CD4-positive, alpha-beta memory T cell (primary cell): ENCODE measurements at regions not wholly inside any gene's neighbourhood (a gene's known extent, or its start where the extent isn't known, plus 50 kb on each side); places are given as distances from the start of the nearest gene placed in this dataset.
A peak's percentile ranks its signal among the peaks of the same experiment; 100 is the strongest.
"Not testable (repeated sequence)": the region's sequence is repeated elsewhere in the genome, so short reads cannot be mapped to it uniquely, and the experiment has no call there.

Source experiments
- CTCF ChIA-PET: fragments of 350-600 bp; sonication (Branson Sonifier 250); formaldehyde crosslinking; loops from one replicate; lab custom pipeline; 2021; ENCODE audit warnings: inconsistent platforms; ENCODE audit not compliant: partially characterized antibody; lab: Charles Lee
- POLR2A ChIA-PET: fragments of 350-600 bp; sonication (Branson Sonifier 250); formaldehyde crosslinking; loops from one replicate; lab custom pipeline; 2021; ENCODE audit not compliant: partially characterized antibody; lab: Charles Lee
- DNase-seq, 5 donors: peaks; one replicate each; pipeline versions ENCODE4 v3.0.0 to v3.0.0-alpha.2; 2020 to 2022; ENCODE audit warnings: mixed read lengths in 1 of 5
- H3K27ac ChIP-seq: one replicate; pipeline ENCODE4 v1.7.0; 2013; ENCODE audit warnings: low read depth, low read length
- H3K27me3 ChIP-seq: 2 replicates; pipeline ENCODE4 v1.7.0; 2013; ENCODE audit warnings: mild to moderate bottlenecking, low read length, moderate library complexity; ENCODE audit not compliant: insufficient read depth
- H3K36me3 ChIP-seq: 2 replicates; pipeline ENCODE4 v1.7.0; 2013; ENCODE audit warnings: mild to moderate bottlenecking, low read length, moderate library complexity; ENCODE audit not compliant: insufficient read depth
- H3K4me1 ChIP-seq: 2 replicates; pipeline ENCODE4 v1.7.0; 2013; ENCODE audit warnings: mild to moderate bottlenecking, low read length, moderate library complexity; ENCODE audit not compliant: insufficient read depth
- H3K4me3 ChIP-seq, 2 donors: one replicate each; pipeline ENCODE4 v1.7.0; 2013; ENCODE audit warnings: low read length in 2 of 2, mild to moderate bottlenecking in 1 of 2
- H3K9me3 ChIP-seq, 2 donors: one replicate each; pipeline ENCODE4 v1.7.0; 2013; ENCODE audit warnings: low read length in 2 of 2, control low read depth in 1 of 2; ENCODE audit not compliant: control insufficient read depth in 1 of 2
- H3K27ac Mint-ChIP-seq, 7 donors: one replicate each; pipeline ENCODE4 v1.8.0; 2020 to 2021; ENCODE audit warnings: mixed read lengths in 7 of 7, mild to moderate bottlenecking in 6 of 7, inconsistent platforms in 3 of 7, moderate library complexity in 3 of 7
- H3K27me3 Mint-ChIP-seq, 2 donors: one replicate each; pipeline ENCODE4 v1.8.0; 2020 to 2021; ENCODE audit warnings: mixed read lengths in 2 of 2
- H3K36me3 Mint-ChIP-seq, 2 donors: one replicate each; pipeline ENCODE4 v1.8.0; 2020 to 2021; ENCODE audit warnings: mixed read lengths in 2 of 2, inconsistent platforms in 1 of 2, mild to moderate bottlenecking in 1 of 2
- H3K4me1 Mint-ChIP-seq, 4 donors: one replicate each; pipeline ENCODE4 v1.8.0; 2020 to 2021; ENCODE audit warnings: mixed read lengths in 4 of 4, mild to moderate bottlenecking in 1 of 4
- H3K4me3 Mint-ChIP-seq, 8 donors: one replicate each; pipeline ENCODE4 v1.8.0; 2020 to 2021; ENCODE audit warnings: mixed read lengths in 8 of 8, mild to moderate bottlenecking in 7 of 8, moderate library complexity in 6 of 8, inconsistent platforms in 3 of 8
- H3K9me3 Mint-ChIP-seq, 8 donors: one replicate each; pipeline ENCODE4 v1.8.0; 2020 to 2021; ENCODE audit warnings: mixed read lengths in 8 of 8, mild to moderate bottlenecking in 5 of 8, inconsistent platforms in 3 of 8, moderate library complexity in 1 of 8
- intact Hi-C: fragments of 100-400 bp; cut with micrococcal nuclease; formaldehyde crosslinking; loops from one replicate; pipeline ENCODE4 v1.15.1; 2023

DNA sequence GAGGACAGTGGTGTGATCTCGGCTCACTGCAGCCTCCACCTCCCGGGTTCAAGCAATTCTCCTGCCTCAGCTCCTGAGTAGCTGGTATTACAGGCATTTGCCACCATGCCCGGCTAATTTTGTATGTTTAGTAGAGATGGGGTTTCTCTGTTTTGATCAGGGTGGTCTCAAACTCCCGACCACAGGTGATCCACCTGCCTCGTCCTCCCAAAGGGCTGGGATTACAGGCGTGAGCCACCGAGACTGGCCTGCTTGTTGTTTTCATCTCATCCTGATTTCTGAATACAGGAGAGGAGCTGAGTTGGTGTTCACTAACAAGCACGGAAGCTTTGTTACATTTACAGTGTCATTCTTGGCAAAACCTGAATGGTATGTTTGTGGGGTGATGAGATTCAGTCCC, 1744.1 kb upstream of the TPTE start:
- H3K36me3 ChIP-seq, DNase-seq, H3K4me1 ChIP-seq, H3K4me3 ChIP-seq, H3K9me3 ChIP-seq, intact Hi-C loops, CTCF ChIA-PET, H3K27ac ChIP-seq, H3K27me3 ChIP-seq, H3K27me3 Mint-ChIP-seq, POLR2A ChIA-PET, H3K4me3 Mint-ChIP-seq, H3K36me3 Mint-ChIP-seq, H3K27ac Mint-ChIP-seq, H3K4me1 Mint-ChIP-seq: not testable (repeated sequence)
- H3K9me3 Mint-ChIP-seq = peaks cover 2 to 38% (median 21%) of the 10 kb centered on the region in 8 donors

DNA sequence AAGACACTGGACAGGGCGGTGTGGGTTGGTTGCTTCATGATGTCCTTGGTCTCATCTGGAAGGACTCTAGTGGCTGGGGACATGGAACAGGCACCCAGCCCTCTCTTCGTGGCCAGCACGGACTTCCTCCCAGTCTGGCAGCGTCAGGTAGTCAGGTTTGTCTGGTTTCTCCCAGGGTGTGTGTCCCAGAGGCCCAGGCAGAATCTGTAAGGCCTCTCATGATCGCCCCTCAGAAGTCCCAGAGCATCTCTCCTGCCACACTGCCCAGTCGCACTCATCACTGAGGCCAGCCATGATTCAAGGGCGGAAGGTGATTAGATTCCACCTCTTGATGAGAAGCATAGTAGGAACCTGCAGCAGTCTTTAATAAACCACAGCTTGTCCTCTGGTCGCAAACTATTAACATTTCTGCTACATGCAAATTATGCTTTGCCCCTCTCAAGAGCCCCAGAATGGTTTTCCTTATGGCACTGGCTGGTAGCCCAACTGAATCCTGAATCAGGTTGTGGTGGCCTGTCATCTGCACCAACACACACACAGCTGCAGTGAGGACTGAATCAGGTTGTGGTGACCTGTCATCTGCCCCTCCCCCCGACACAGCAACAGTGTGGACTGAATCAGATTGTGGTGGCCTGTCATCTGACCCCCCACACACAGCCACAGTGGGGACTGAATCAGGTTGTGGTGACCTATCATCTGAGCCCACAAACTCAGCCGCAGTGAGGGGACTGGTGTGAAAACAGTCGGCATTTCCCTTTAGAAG, 1742.9 kb upstream of the TPTE start:
- H3K4me3 Mint-ChIP-seq, DNase-seq, intact Hi-C loops, H3K27ac Mint-ChIP-seq, H3K27ac ChIP-seq, H3K4me3 ChIP-seq, H3K36me3 ChIP-seq, H3K27me3 Mint-ChIP-seq, H3K4me1 Mint-ChIP-seq, H3K9me3 ChIP-seq, POLR2A ChIA-PET, CTCF ChIA-PET, H3K27me3 ChIP-seq, H3K36me3 Mint-ChIP-seq, H3K4me1 ChIP-seq: not testable (repeated sequence)
- peaks cover 2 to 38% (median 22%) of the 10 kb centered on the region in 8 donors for H3K9me3 Mint-ChIP-seq

DNA sequence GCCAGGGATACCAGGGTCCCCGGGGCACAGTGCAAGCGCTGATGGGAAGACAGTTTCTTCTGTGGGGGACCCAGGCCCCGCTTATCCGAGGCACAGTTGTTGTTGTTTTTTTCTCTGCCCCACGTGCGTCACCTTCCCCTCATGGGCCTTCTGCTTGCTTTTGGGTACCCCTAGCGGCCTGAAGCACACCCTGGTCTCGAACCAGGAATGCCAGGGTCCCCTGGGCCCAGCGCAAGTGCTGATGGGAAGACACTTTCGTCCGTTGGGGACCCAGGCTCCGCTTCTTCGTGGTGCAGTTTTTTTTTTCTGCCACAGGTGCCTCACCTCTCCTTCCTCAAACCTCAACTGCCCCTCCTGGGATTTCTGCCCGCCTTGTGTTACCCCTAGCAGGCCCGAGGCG, 1708.5 kb upstream of the TPTE start:
- H3K36me3 Mint-ChIP-seq, H3K27me3 ChIP-seq, H3K4me3 Mint-ChIP-seq, H3K9me3 ChIP-seq, DNase-seq, POLR2A ChIA-PET, H3K27ac Mint-ChIP-seq, H3K27me3 Mint-ChIP-seq, H3K4me1 ChIP-seq, H3K4me3 ChIP-seq, H3K36me3 ChIP-seq, CTCF ChIA-PET, H3K4me1 Mint-ChIP-seq, H3K27ac ChIP-seq, H3K9me3 Mint-ChIP-seq, intact Hi-C loops: not testable (repeated sequence)

DNA sequence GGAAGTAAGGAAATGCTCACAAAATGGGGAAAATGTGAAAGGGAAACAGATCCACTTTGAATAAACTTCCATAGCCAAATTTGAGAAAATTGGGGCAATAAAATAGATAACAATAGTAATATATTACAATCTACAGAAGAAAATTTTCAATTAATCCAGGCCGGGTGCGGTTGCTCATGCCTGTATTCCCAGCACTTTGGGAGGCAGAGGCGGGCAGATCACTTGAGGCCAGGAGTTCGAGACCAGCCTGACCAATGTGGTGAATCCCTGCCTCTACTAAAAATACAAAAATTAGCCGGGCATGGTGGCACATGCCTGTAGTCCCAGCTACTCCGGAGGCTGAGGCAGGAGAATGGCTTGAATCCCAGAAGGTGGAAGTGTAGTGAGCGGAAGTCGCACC, 1687.1 kb upstream of the TPTE start:
- H3K9me3 ChIP-seq, H3K36me3 Mint-ChIP-seq, H3K4me1 Mint-ChIP-seq, H3K27ac ChIP-seq, H3K4me3 Mint-ChIP-seq, H3K27me3 ChIP-seq, H3K36me3 ChIP-seq, H3K9me3 Mint-ChIP-seq, H3K27ac Mint-ChIP-seq, POLR2A ChIA-PET, intact Hi-C loops, H3K4me3 ChIP-seq, H3K27me3 Mint-ChIP-seq, H3K4me1 ChIP-seq, CTCF ChIA-PET: not testable (repeated sequence)
- DNase-seq = peak in 1 of 5 donors; percentile 23
